GM18858 (cell line): ENCODE measurements at regions not wholly inside any gene's neighbourhood (a gene's known extent, or its start where the extent isn't known, plus 50 kb on each side); places are given as distances from the start of the nearest gene placed in this dataset.
"Not testable (repeated sequence)": the region's sequence is repeated elsewhere in the genome, so short reads cannot be mapped to it uniquely, and the experiment has no call there.

ENCODE experiments used
- ATAC-seq: cut with Tn5 transposase; IDR thresholded peaks from one replicate; pipeline ENCODE4 v1.9.1; 2021; ENCODE audit not compliant: unreplicated experiment

DNA sequence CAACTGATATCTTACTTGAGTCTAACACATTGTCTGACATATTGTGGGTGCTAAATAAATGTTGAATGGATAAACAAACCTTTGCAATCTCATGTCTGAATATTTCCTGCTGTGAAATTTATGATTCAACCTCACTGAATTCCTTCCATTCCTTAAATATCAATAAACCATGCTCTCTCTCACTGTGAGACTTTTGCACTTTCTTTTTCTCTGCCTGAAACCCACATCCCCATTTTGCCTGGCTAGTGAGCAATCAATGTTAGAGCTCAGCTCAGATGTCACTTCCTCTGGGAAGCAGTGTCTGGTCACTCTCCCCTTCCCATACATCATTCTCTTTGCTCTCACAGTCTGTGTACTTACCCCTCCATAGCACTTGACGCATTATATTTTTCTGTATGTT is 383.7 kb upstream of the TRPC7 start:
- no peak for ATAC-seq

DNA sequence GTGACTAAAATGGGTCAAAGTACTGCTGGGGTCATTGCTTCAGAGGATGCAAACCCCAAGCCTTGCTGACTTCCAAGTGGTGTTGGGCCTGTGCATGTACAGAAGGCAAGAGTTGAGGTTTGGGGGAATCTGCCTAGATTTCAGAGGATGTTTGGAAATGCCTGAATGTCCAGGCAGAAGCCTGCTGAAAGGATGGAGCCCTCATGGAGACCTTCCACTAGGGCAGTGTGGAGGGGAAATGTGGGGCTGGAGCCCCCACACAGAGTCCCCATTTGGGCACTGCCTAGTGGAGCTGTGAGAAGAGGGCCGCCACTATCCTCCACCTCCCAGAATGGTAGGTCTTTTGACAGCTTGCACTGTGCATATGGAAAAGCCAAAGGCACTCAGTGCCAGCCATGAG is 377.7 kb upstream of the TRPC7 start:
- ATAC-seq = no peak

DNA sequence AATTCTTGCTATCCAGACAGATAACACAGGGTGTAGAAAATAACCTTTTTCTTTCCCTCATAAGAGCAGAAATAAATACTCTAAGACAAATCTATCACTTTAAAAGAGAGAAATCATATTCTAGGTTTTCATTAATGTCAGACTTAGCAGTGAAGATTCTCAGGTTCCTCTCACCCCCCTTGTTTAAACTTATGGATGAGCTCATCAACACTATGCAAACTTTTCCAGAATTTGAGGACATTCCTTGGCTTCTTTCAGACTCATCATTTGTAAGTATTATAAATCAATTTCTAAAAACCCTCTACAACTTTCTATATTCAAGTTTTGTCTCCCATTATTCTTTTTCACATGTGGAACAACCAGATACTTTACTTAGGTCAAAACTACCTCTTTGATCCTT is 374.9 kb upstream of the TRPC7 start:
- ATAC-seq = no peak

DNA sequence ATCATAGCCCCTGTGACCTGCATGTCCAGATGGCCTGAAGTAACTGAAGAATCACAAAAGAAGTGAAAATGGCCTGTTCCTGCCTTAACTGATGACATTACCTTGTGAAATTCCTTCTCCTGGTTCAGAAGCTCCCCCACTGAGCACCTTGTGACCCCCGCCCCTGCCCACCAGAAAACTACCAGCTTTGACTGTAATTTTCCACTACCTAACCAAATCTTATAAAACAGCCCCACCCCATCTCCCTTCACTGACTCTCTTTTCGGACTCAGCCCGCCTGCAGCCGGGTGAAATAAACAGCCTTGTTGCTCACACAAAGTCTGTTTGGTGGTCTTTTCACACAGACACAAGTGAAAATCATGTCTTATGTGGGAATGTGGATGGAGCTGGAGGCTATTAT is 373.9 kb upstream of the TRPC7 start:
- not testable (repeated sequence) for ATAC-seq

DNA sequence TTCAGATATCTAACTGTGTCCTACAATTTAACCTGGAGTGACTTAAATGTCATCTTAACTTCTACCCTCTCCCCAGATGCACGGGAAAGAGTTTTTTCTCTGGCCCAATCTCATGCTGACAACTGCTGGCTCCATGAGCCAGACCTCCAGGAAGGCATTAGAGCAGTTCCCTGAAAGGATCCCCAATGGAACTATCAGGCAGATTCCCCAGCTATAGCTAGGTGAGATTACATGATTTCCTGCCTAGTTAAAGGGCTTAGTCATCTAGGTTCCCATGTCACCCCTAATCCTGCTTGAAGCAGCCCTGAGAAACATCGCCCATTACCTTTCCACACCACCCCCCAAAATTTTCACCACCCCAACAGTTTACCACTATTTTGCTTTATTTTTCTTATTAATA is 373.5 kb upstream of the TRPC7 start:
- no peak for ATAC-seq

DNA sequence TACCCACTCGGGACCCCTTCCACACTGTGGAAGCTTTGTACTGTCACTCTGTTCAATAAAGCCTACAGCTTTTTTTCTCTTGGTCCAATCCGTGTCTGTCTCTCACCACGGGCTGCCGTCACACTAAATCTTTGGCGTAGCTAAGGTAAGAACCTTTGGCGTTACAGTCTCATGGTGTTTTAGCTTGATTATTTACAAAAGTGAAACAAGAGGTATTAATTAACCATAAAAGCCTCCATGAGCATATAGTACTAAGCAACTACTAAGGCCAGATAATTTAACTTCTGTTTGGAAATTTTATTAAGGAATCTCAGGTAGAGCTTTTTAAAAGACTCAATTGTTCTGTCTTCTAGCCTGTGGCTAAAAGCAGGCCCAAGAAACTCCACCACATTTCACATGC is 370.7 kb upstream of the TRPC7 start:
- ATAC-seq = no peak

DNA sequence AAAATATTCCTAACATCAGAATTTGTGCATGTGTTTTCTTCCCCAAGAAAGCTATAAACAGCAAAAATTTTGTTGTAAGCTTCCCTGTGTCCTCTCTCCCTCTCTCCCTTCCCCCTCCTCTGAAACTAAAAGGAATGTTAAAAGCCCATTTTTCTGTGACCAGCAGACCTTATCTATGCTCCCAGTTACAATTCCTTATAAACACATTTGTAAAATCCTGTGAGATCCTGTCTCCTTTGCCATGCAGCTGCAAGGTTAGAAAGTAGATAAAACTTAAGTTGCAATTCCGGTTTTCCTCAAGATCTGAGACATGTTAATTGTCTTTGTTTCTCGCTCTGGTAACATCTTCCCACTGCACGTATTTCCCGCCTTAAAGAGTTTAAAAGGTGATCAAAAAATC is 370.3 kb upstream of the TRPC7 start:
- ATAC-seq = not testable (repeated sequence)

DNA sequence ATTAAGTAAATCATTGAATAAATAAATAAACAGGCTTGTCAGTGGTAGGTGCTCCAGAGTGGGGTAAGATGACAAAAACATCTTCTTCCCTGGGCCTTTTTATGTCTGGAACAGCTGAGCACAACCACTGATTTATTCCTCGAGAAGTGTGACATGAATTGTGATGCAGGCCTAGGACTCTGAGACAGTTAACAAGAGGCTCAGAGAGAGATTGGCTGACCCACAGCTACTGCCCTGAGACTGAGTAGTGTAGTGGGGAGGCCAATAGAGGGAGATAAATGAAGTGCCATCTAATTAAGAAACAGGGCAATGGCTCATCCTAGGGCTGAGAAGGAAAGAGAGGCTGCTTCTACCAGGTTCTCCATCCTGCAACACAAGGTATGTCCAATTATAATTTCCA is 369.3 kb upstream of the TRPC7 start:
- ATAC-seq = no peak

DNA sequence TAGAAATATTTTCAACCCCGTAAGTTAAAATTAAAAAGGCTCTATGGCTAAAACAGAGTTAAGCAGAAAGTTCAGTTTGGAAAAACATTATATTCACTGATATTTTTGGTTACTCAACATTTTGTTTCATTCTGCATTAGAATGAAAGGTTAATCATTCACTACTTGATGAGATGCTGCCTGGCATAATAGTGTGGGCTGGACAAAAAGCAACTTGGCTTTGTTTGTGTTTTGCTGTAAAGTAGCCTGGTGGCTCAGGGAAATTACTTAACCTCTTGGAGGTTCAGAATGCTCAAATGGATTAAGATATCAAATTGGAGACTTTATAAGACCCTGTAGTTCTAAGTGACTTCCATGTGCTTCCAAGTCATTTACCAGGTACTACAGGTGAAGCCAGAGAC is 367.4 kb upstream of the TRPC7 start:
- no peak for ATAC-seq

DNA sequence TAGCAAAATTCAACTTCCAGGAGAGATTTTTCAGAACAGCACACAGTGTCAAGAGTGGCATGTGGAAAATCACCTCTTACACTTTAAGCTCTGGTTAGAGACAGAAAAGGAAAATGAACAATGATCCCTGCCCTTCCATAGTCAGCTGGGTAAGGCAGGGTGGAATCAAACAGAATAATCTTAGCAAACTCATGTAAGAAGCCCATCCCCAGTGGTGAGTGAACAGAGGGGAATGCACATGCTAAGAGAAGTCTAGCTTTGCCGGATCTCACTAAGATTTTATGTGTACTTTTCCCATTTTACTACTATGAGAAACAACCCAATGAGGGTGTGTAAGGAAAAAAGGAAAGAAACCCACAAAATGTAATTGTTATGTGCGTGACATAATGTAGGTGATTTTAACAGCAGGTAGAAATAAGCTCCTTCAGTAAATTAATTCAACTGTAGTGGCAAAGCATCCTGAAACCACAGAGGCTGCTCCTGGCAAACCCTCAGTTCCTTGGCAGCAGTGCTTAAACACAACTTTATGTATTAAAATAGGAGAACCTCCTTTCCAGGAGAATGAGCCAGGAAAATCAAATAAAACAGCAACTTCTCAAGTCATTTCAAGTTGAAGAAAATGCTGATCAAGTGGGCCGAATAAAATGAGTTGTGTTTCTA is 366.0 kb upstream of the TRPC7 start:
- no peak for ATAC-seq

DNA sequence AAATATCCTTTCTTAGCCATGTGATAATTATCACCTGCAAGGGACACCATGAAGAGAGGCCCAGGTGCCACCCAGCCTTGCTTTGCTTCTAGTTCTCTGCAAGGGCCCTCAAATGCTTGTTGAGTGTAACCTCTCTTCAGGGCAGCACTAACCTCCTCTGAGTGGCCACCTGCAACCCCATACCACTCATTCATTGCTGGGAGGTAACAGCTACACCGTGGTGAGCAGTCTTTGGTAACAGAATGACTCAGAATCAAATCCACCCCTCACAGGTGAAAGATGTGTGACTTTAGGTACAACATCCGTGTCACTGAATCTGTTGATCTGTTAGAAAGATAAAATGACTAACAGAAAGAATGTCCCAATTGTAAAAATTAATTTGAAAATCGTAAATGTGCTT is 365.1 kb upstream of the TRPC7 start:
- ATAC-seq = no peak

DNA sequence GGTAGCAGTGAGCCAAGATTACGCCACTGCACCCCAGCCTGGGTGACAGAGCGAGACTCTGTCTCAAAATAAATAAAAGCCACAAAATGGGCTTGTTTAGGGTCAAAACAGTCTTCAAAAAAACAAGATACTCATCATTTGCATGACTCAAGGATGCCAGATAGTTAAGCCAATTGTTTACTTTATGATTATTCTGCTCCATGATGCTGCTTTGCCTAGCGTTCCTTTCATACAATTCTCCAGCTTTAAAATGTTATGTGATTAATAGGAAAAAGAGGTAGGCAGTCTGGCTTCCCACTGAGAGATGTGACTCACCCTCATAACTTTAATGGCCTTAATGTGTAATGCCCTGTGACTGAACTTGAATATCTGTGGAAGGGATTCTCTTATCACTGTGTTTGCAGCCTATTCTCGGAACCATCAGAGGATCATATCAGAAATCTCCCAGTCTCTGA is 364.6 kb upstream of the TRPC7 start:
- no peak for ATAC-seq

DNA sequence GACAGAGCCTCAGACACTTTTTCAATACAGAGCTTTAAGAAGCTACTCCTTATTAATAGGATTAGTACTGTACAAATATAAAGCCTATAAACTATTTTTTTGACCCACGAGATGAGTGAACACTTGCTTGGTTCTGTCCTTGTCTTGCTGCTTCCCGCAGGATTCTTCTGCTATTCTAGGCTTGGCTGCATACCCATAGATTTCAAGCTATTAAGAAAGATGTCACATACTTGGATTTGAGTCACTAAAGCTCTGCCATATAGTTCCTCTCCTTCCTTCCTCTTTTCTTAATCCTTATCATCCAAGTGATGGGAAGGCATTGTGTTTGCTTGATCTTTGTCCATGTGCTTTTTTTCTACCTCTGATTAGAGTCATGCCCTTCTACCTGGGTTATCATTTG is 361.2 kb upstream of the TRPC7 start:
- no peak for ATAC-seq

DNA sequence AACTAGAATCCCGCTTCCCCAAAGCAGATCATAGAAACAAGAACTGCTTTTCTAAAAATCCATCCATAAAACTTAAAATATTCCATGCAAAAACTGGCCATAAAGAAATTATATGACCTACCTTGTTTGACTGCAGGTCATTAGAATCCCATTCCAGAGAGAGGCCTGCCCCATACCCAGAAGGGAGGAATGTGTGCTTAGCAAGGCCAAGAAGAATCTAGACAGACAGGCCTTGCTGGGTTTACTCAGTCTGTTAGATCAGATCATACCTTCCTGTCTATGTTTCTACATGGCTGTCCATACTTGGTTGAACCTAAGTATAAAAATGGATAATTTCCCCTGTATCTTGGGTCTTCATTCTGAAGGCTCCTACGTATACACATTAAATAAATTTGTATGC is 358.8 kb upstream of the TRPC7 start:
- ATAC-seq = no peak

DNA sequence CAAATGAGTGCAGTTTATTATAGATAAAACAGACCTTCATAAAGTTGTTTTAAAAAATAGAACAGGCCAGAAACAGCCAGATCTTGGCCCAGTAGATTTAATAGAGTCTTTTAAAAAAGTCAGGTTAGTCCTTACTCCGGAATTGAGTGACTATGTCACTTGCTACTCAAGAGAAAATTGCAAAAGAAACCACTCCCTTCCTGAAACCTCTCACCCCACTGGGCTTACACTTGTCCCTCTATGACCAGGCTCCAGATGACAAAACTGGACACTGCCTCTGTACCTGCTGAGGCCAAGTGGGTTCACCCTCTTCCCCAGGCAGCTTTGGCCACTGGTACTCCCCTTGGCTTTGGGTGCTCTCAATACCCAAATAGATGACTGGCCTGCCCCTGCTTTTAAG is 357.2 kb upstream of the TRPC7 start:
- ATAC-seq = no peak

DNA sequence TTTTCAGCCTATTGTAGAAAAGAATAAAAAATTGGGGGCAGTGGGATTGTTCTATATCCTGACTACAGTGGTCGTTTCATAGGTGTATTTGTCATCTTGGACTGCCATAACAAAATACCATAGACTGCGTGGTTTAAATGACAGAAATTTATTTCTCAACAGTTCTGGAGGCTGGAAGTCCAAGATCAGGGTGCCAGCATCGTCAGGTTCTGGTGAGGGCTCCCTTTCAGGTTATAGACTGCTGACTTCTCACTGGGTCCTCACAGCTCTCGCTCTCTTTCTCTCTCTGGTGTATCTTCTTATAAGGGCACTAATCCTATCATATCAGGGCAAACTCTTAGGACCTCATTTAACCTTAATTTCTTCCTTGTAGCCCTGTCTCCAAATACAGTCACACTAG is 356.7 kb upstream of the TRPC7 start:
- ATAC-seq = no peak

DNA sequence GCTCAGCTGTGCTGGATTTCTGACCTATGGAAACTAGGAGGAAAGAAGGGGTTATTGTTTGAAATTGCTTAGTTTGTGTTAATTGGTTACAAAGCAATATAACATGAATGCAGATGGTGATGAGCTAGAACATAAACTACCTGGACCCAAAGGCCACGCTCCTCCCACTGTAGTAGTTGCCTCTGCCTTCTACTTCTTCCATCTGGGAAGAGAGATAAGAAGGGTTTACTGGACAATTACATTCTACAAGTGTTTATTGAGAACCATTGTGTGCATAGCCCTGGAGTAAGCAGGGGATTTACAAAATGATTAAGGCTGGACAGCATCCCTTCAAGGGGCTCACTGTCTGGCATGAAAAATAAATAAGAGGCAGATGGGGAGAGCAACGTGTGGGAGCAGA is 355.3 kb upstream of the TRPC7 start:
- no peak for ATAC-seq

DNA sequence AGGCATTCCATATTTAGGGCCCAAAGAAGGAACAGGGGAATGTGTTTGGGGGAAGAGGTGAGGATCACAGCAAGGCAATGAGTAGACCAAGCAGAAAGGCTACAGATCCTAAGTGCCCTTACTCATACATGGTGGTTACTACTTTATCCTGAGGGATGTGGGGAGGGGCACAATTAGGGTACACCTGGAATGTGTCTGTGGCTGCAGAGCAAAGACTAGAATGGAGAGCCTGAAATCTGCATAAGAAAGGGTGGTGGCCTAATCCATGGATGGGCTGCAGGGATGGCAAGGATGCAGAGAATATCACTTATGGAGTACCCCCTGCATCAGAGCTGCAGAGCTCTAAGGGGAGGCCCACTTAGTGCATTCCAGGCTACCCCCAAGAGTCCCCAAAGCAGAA is 352.6 kb upstream of the TRPC7 start:
- ATAC-seq = no peak

DNA sequence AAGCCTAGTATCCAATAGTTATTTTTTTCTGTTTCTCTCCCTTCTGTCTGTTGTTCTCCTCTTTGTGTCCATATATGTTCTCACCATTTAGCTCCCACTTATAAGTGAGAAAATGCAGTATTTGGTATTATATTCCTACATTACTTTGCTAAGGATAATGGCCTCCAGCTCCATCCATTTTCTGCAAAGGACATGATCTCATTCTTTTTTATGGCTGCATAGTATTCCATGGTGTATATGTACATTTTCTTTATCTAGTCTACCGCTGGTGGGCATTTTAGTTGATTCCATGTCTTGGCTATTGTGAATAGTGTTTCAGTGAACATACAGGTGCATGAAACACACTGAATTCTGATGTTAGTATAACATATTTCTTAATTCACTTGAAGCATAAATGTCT is 348.9 kb upstream of the TRPC7 start:
- no peak for ATAC-seq

DNA sequence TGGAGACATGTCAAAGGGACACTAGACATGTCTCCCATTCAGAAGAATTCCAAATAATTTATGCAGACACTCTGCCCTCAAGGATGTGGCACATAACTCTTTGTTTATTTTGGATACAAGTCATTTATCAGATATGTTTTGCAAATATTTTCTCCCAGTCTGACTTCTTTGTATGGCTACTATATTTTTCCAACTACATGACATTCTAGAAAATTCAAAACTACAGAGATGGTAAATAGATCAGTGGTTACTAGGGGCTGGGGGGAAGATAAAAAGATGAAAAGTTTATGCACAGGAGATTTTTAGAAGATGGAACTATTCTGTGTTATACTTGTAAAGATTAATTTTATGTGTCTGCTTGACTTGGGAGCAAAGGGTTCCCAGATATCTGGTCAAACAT is 347.3 kb upstream of the TRPC7 start:
- ATAC-seq = no peak

DNA sequence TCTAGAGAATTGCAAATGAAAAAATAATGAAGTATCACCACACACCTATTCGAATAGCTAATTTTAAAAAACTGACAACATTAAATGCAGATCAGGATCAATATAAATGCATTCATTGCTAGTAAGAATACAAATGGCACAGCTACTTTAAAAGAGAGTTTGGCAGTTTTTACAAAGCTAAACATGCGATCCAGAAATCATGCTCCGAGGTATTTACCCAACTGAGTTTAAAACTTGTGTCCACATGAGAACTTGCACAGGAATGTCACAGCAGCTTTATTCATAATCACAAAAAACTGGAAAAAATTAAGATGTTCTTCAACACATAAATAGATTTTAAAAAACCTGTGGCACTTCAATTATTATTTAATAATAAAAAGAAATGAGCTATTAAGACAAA is 345.5 kb upstream of the TRPC7 start:
- ATAC-seq = no peak

DNA sequence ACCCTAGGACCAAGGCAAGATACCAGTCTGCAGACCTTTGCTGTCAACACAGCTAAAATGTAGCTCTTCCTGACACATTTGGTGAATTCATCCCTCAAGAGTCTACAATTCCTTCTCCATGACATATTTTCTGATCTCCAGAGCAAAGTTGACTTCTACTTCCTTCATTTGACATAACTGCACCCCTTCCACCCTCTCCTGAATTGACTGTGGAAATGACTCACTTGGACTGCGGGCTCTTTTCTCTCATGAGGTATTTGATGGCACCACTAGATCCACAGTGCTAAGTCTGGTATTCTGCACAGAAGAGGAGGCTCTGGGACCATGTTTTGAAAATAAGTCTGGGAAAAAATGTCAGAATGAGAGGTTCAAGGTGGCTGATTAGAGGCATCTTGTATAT is 338.4 kb upstream of the TRPC7 start:
- no peak for ATAC-seq

DNA sequence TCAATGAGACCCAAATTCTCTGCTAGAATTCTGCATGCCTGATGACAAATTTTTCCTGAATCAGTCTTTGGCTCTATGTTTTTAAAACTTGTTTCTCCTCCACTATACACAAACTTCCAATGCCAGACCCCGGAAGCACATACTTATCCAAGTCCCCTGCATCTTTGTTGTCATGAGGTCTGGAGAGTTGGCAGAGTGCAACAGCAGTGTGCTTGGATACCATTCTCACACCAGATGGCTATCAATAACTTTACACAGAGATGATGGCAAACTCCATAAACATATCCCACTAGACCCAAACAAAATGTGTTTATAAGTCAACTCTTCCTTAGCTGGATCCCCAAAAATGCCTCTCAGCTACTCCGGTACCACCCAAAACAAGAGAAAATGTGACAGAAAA is 337.7 kb upstream of the TRPC7 start:
- ATAC-seq = no peak

DNA sequence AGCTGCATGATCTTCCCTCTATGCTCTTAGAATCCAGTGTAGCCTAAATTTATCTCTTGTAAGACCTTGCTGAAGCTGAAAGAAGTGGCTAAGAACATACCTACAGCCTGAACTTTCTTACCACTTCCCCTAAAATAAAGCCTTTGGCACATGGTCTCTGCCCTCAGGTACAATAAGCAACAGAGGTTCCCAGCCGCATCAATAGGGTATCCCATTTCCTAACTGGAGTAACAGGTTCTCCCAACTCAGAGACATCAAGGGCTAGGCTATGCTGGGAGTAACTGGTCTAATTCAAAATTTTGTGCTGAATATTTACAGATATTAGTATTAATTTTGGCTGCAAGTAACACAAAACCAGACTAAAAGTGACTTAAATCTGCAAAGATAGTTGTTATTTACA is 335.8 kb upstream of the TRPC7 start:
- no peak for ATAC-seq
